OCI-LY1 (cell line): ENCODE measurements at regions not wholly inside any gene's neighbourhood (a gene's known extent, or its start where the extent isn't known, plus 50 kb on each side); places are given as distances from the start of the nearest gene placed in this dataset.

Experiments used
- CTCF ChIP-seq: fragments of 200-600 bp; sonication (generic), shearing (Covaris generic); IDR thresholded peaks from 2 replicates; pipeline ENCODE4 v1.5.1; 2017; ENCODE audit warnings: mild to moderate bottlenecking, antibody characterized with exemption, low read length, moderate library complexity, mixed read lengths
- EZH2 ChIP-seq: fragments of 200-600 bp; sonication (generic), shearing (Covaris generic); IDR thresholded peaks from 2 replicates; pipeline ENCODE4 v1.8.0; 2017; ENCODE audit warnings: borderline replicate concordance, mixed run types, mild to moderate bottlenecking, antibody characterized with exemption, low read length, moderate library complexity, mixed read lengths

DNA sequence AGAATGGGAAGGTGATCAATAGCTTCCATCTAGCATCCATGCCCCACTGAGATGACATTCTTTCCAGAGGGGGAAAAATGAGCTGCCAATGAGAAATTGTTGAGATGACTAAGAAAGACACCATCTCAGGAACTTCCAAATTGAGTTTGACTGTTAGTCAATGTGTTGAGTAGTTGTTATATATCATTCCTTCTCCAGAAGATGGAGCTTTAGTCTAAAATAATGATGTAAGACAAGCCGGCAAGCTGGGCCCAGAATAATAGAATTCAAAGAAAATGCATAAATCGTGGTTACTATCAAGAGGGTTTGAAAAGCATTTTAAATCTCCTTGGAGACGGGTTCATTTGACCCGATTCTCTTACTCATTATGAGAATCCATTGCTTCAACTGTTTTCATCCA lies 71.0 kb upstream of the ATF7IP2 start:
- TF ChIP-seq CTCF: peak; percentile 74
- TF ChIP-seq EZH2: no peak
